Aorta (tissue), 5 donors: ENCODE measurements at regions not wholly inside any gene's neighbourhood (a gene's known extent, or its start where the extent isn't known, plus 50 kb on each side); places are given as distances from the start of the nearest gene placed in this dataset.

Experiments
- ATAC-seq: fragments of 200-7000 bp; cut with Tn5 transposase; one replicate; pipeline ENCODE4 v1.9.1; 2022; ENCODE audit warnings: moderate library complexity; ENCODE audit not compliant: low FRiP score
- DNase-seq, 2 donors: peaks; one replicate each; pipeline ENCODE4 v3.0.0-alpha.2; 2020
- H3K27ac ChIP-seq, 2 donors: one replicate each; pipeline ENCODE4 v1.5.1; 2013; ENCODE audit warnings: low read length in 2 of 2, mild to moderate bottlenecking in 2 of 2, moderate library complexity in 2 of 2, control low read depth in 1 of 2, inconsistent platforms in 1 of 2, low read depth in 1 of 2
- H3K27me3 ChIP-seq, 2 donors: one replicate each; pipeline ENCODE4 v1.6.1; 2013; ENCODE audit warnings: control low read depth in 1 of 2, low read length in 1 of 2, mild to moderate bottlenecking in 1 of 2, moderate library complexity in 1 of 2; ENCODE audit not compliant: insufficient read depth in 2 of 2, control insufficient read depth in 1 of 2
- H3K36me3 ChIP-seq, 2 donors: one replicate each; pipeline ENCODE4 v1.6.1; 2013; ENCODE audit warnings: control low read depth in 1 of 2, low read length in 1 of 2, mild to moderate bottlenecking in 1 of 2; ENCODE audit not compliant: insufficient read depth in 2 of 2, control insufficient read depth in 1 of 2
- H3K4me1 ChIP-seq, 2 donors: one replicate each; pipeline ENCODE4 v1.6.1; 2013; ENCODE audit warnings: low read length in 2 of 2, control low read depth in 1 of 2, mild to moderate bottlenecking in 1 of 2, moderate library complexity in 1 of 2; ENCODE audit not compliant: insufficient read depth in 2 of 2, control insufficient read depth in 1 of 2
- H3K4me3 ChIP-seq, 2 donors: one replicate each; pipeline ENCODE4 v1.5.1; 2013; ENCODE audit warnings: low read length in 2 of 2, control low read depth in 1 of 2, mild to moderate bottlenecking in 1 of 2
- H3K9me3 ChIP-seq: one replicate; pipeline ENCODE4 v1.6.1; 2013; ENCODE audit warnings: mild to moderate bottlenecking, low read length; ENCODE audit not compliant: control insufficient read depth
- WGBS, 2 donors: extraction: QIAGEN DNeasy Blood & Tissue Kit; methylation state at CpG; one replicate each; pipeline ENCODE4 v1.1.7; 2013; 5-methylcytosine and 5-hydroxymethylcytosine counted together
- intact Hi-C, 2 donors: fragments of 100-400 bp; cut with DNase I; formaldehyde crosslinking; loops; one replicate each; pipeline versions ENCODE4 v1.14.2 to v1.15.0; 2022
- donor health status: healthy with polysubstance abuse.
- donor health status: Bipolar disorder and iron deficiency.
- donor health status: DM: no; HTN: no; CAD: no.
- donor health status: DM: no; HTN: no; CAD: no.
- donor health status: DM: yes; HTN: yes; CAD: no.

DNA sequence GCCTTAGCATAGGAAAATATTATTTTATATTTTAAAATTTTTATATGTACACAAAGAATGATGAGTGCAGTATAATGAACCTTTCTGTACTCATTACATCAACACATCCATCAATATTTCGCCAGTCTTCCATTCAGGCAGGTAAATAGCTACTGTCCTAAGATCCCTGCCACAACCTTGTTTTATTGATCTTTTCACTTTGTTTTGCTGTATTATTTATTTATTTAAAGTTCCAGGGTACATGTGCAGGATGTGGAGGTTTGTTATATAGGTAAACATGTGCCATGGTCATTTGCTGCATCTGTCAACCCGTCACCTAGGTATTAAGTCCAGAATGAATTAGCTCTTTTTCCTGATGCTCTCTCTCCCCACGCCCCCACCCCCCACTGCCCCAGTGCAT lies 64.6 kb downstream of the INHBB start:
- H3K27me3 ChIP-seq, result no peaks in the 10 kb centered on the region
- WGBS, 2 donors, result 79 to 85% methylated on average over 3 of the region's 3 CpGs
- DNase-seq (no peak), ATAC-seq (no peak)
- H3K4me3 ChIP-seq, result no peak overlapping the region
- H3K4me1 ChIP-seq, result no peaks in the 10 kb centered on the region
- intact Hi-C loops, result no loop called here
- H3K36me3 ChIP-seq, result no peaks in the 10 kb centered on the region
- H3K9me3 ChIP-seq, result peaks cover 4% of the 10 kb centered on the region
- H3K27ac ChIP-seq, result no peak overlapping the region

DNA sequence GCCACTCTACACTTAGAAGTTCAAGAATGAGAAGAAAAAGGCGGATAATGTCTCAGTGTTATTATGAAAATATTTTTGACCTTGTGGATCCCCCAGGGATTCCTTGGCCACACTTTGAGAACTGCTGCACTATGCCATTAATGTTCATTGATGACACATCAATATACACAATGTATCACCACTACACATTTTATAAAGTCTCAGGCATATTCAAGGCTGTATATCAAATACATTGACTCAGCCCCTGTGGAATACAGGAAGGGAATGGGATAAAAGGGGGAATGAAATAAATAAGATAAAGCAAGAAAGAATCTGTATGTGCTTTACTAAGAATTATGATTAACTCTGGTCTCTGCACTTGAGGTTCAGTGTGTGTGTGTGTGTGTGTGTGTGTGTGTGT lies 69.1 kb downstream of the INHBB start:
- H3K9me3 ChIP-seq, result peaks cover under 1% of the 10 kb centered on the region

GRCh38 chr2:120415728-120416509 lies 70.0 kb downstream of the INHBB start:
- H3K4me3 ChIP-seq, result no peak overlapping the region
- no peaks in the 10 kb centered on the region for H3K9me3 ChIP-seq
- WGBS, 2 donors, result 93 to 96% methylated on average over 13 of the region's 13 CpGs
- no peak overlapping the region for H3K27ac ChIP-seq
- H3K27me3 ChIP-seq, result no peaks in the 10 kb centered on the region
- ATAC-seq (peak; percentile 48), DNase-seq (no peak)
- intact Hi-C loops, result no loop called here
- H3K4me1 ChIP-seq, result no peaks in the 10 kb centered on the region
- no peaks in the 10 kb centered on the region for H3K36me3 ChIP-seq

More for the DNA sequence above, 69.1 kb downstream of the INHBB start:
- no peak for DNase-seq
- ATAC-seq, result no peak
- H3K36me3 ChIP-seq, result no peaks in the 10 kb centered on the region
- no peaks in the 10 kb centered on the region for H3K27me3 ChIP-seq
- WGBS, 2 donors, result 92 to 93% methylated on average over 1 of the region's 1 CpG
- no peak overlapping the region for H3K4me3 ChIP-seq
- no peaks in the 10 kb centered on the region for H3K4me1 ChIP-seq
- intact Hi-C loops, result no loop called here
- no peak overlapping the region for H3K27ac ChIP-seq

DNA sequence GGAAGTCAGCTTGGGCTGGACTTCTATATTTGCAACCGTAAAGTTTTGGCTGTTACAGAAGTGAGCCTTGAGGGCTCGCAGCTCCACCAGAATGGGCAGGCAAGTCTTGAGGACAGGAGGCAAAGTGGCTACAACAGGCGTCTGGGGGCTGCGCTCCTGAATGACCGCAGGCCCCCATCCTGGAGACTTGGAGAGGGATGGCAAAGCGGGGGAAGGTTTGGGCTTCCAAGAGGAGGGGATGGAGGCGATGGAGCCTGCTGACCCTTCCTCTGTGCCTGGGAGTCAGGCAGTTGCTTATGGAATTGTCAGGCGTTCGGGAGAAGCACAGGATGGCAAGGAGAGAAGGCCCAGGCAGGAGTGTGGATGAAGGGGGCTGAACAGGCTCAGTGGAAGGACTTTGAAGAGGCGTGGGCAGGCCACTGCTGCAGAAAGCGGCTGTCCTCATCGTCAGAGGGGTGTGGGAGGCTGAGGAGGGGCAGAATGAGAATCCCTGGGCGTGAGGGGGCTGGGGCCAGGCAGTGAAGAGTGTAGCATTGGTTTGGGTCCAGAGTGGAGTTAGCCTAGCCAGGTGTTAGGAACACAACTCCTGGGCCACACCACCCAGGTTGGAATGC lies 72.3 kb downstream of the INHBB start:
- intact Hi-C loops, result no loop called here
- Histone ChIP-seq H3K36me3 (no peaks in the 10 kb centered on the region), H3K4me3 (no peak overlapping the region), H3K27me3 (no peaks in the 10 kb centered on the region), H3K9me3 (no peaks in the 10 kb centered on the region), H3K4me1 (no peaks in the 10 kb centered on the region), H3K27ac (no peak overlapping the region)
- DNase-seq (no peak), ATAC-seq (no peak)
- 85 to 87% methylated on average over 13 of the region's 13 CpGs for WGBS, 2 donors

- H3K4me1 ChIP-seq, result no peaks in the 10 kb centered on the region
- DNase-seq, result peak in 1 of 2 donors; percentile 74
- H3K4me3 ChIP-seq, result no peak overlapping the region
- H3K27me3 ChIP-seq, result no peaks in the 10 kb centered on the region
- H3K27ac ChIP-seq, result no peak overlapping the region
- intact Hi-C loops, result no loop called here
- 5 to 9% methylated on average over 6 of the region's 6 CpGs for WGBS, 2 donors
- H3K9me3 ChIP-seq, result no peaks in the 10 kb centered on the region
- no peaks in the 10 kb centered on the region for H3K36me3 ChIP-seq
- peak; percentile 51 for ATAC-seq
Observed at GRCh38 chr2:120419073-120419472, 73.1 kb downstream of the INHBB start.

- no peaks in the 10 kb centered on the region for H3K4me1 ChIP-seq
- intact Hi-C loops, result no loop called here
- no peaks in the 10 kb centered on the region for H3K27me3 ChIP-seq
- DNase-seq, result no peak
- H3K9me3 ChIP-seq, result no peaks in the 10 kb centered on the region
- no peaks in the 10 kb centered on the region for H3K36me3 ChIP-seq
- no peak for ATAC-seq
- H3K27ac ChIP-seq, result no peak overlapping the region
- no peak overlapping the region for H3K4me3 ChIP-seq
Observed at GRCh38 chr2:120419955-120420354, 74.0 kb downstream of the INHBB start.

- no peak overlapping the region for H3K4me3 ChIP-seq
- intact Hi-C loops, result no loop called here
- no peaks in the 10 kb centered on the region for H3K36me3 ChIP-seq
- 76 to 77% methylated on average over 12 of the region's 12 CpGs for WGBS, 2 donors
- no peak overlapping the region for H3K27ac ChIP-seq
- no peak for ATAC-seq
- H3K9me3 ChIP-seq, result no peaks in the 10 kb centered on the region
- no peaks in the 10 kb centered on the region for H3K4me1 ChIP-seq
- DNase-seq, result no peak
- no peaks in the 10 kb centered on the region for H3K27me3 ChIP-seq
Observed at GRCh38 chr2:120421126-120421829, 75.3 kb downstream of the INHBB start.

- Histone ChIP-seq H3K36me3 (no peaks in the 10 kb centered on the region), H3K27ac (no peak overlapping the region), H3K4me1 (no peaks in the 10 kb centered on the region), H3K9me3 (no peaks in the 10 kb centered on the region), H3K4me3 (no peak overlapping the region), H3K27me3 (no peaks in the 10 kb centered on the region)
- DNase-seq (no peak), ATAC-seq (no peak)
- intact Hi-C loops, result no loop called here
- 33 to 47% methylated on average over 7 of the region's 7 CpGs for WGBS, 2 donors
Observed at GRCh38 chr2:120421830-120422175, 75.9 kb downstream of the INHBB start.
